ENCODE measurements at regions not wholly inside any gene's neighbourhood (a gene's known extent, or its start where the extent isn't known, plus 50 kb on each side); places are given as distances from the start of the nearest gene placed in this dataset.

DNA sequence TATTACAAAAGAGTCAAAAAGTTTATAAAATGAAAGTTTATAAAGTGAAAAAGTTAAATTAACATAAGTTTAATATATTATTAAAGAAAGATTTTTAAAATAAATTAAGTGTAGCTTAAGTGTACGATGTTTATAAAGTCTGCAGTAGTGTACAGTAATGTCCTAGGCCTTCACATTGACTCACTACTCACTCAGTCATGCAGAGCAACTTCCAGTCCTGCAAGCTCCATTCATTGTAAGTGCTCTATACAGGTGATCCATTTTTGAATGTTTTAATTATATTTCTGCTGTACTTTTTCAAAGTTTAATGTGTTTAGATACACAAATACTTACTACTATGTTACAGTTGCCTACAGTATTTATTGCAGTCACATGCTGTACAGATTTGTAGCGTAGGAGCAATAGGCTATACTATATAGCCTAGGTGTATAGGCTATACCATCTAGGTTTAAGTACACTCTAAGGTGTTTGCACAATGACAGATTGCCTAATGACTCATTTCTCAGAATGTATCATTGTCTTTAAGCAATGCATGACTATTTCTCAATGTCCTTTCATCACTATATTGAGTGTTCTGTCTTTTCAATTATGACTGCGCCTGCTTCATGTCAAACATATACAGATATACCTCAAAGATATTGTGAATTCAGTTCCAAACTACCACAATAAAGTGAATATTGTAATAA, 1110.3 kb upstream of the MAP3K7 start:
- no peak overlapping the region for H3K27ac ChIP-seq
- TF ChIP-seq, protein P1, sequence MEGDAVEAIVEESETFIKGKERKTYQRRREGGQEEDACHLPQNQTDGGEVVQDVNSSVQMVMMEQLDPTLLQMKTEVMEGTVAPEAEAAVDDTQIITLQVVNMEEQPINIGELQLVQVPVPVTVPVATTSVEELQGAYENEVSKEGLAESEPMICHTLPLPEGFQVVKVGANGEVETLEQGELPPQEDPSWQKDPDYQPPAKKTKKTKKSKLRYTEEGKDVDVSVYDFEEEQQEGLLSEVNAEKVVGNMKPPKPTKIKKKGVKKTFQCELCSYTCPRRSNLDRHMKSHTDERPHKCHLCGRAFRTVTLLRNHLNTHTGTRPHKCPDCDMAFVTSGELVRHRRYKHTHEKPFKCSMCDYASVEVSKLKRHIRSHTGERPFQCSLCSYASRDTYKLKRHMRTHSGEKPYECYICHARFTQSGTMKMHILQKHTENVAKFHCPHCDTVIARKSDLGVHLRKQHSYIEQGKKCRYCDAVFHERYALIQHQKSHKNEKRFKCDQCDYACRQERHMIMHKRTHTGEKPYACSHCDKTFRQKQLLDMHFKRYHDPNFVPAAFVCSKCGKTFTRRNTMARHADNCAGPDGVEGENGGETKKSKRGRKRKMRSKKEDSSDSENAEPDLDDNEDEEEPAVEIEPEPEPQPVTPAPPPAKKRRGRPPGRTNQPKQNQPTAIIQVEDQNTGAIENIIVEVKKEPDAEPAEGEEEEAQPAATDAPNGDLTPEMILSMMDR (IDR thresholded peaks at IDR 0.05), result no peak
- no peaks in the 10 kb centered on the region for H3K36me3 ChIP-seq
- no peak for DNase-seq (ENCODE audit: low spot score in 2 of 2)
- H3K9me3 ChIP-seq, result no peaks in the 10 kb centered on the region
- no peaks in the 10 kb centered on the region for H3K27me3 ChIP-seq
- intact Hi-C loops (cut with DNase I), result no loop called here
- H3K4me1 ChIP-seq, result no peaks in the 10 kb centered on the region
- H3K4me3 ChIP-seq, result no peak overlapping the region

DNA sequence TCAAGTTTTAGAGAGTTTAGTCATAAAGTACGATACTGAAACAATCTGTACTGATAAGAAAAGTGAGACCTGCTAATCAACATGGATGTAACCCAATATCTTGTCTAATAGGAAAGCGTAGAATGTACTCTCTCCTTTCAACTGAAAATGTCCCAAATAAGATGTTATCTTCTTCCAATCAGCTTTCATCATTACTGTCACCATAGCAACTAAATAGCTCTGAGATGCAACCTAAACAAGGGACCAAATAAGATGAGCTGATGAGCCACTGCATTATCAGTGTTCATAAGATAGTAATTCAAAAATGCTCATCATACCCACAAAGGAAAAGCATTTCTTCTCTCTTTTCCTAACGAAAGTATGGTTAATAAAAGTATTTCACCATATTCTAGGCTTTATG, 1108.3 kb upstream of the MAP3K7 start:
- Histone ChIP-seq H3K27ac (no peak overlapping the region), H3K4me1 (no peaks in the 10 kb centered on the region), H3K36me3 (no peaks in the 10 kb centered on the region), H3K9me3 (no peaks in the 10 kb centered on the region), H3K4me3 (no peak overlapping the region), H3K27me3 (no peaks in the 10 kb centered on the region)
- TF ChIP-seq, protein P1 (IDR thresholded peaks at IDR 0.05), result no peak
- DNase-seq (ENCODE audit: low spot score in 2 of 2), result no peak
- intact Hi-C loops (cut with DNase I), result no loop called here

- Histone ChIP-seq H3K27ac (no peak overlapping the region), H3K9me3 (no peaks in the 10 kb centered on the region), H3K27me3 (no peaks in the 10 kb centered on the region), H3K4me3 (no peak overlapping the region), H3K36me3 (no peaks in the 10 kb centered on the region), H3K4me1 (no peaks in the 10 kb centered on the region)
- intact Hi-C loops (cut with DNase I), result no loop called here
- no peak for DNase-seq (ENCODE audit: low spot score in 2 of 2)
- TF ChIP-seq, protein P1 (IDR thresholded peaks at IDR 0.05), result no peak
Observed at GRCh38 chr6:91694016-91694654, 1107.3 kb upstream of the MAP3K7 start.

GRCh38 chr6:91691449-91691848, 1104.6 kb upstream of the MAP3K7 start:
- no peaks in the 10 kb centered on the region for H3K9me3 ChIP-seq
- DNase-seq (ENCODE audit: low spot score in 2 of 2), result no peak
- H3K4me1 ChIP-seq, result no peaks in the 10 kb centered on the region
- H3K27me3 ChIP-seq, result no peaks in the 10 kb centered on the region
- H3K27ac ChIP-seq, result no peak overlapping the region
- no peaks in the 10 kb centered on the region for H3K36me3 ChIP-seq
- TF ChIP-seq, protein P1 (IDR thresholded peaks at IDR 0.05), result no peak
- intact Hi-C loops (cut with DNase I), result no loop called here
- H3K4me3 ChIP-seq, result no peak overlapping the region

DNA sequence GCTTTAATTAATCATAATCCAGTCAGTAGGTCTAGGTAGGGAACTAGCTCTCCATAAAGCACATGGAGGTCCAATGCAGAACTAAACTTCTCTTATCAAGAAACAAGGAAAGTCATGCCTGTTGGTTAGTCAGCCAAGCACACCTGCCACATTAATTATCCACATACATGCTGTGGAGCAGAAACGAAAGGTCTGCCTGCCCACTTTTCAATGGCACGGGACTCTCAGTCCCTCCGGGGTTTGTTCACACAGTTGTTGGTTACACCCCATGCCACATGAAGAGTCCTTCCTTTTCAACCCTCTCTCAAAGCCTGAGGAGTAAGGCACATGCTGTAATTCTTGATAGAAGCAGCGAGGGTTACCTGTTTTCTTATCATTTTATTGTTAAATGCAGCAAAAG, 1096.4 kb upstream of the MAP3K7 start:
- Histone ChIP-seq H3K9me3 (no peaks in the 10 kb centered on the region), H3K27ac (no peak overlapping the region), H3K27me3 (no peaks in the 10 kb centered on the region), H3K4me1 (no peaks in the 10 kb centered on the region), H3K36me3 (no peaks in the 10 kb centered on the region), H3K4me3 (no peak overlapping the region)
- TF ChIP-seq, protein P1 (IDR thresholded peaks at IDR 0.05), result no peak
- no peak for DNase-seq (ENCODE audit: low spot score in 2 of 2)
- intact Hi-C loops (cut with DNase I), result no loop called here
